ENCODE measurements at regions not wholly inside any gene's neighbourhood (a gene's known extent, or its start where the extent isn't known, plus 50 kb on each side); places are given as distances from the start of the nearest gene placed in this dataset.

DNA sequence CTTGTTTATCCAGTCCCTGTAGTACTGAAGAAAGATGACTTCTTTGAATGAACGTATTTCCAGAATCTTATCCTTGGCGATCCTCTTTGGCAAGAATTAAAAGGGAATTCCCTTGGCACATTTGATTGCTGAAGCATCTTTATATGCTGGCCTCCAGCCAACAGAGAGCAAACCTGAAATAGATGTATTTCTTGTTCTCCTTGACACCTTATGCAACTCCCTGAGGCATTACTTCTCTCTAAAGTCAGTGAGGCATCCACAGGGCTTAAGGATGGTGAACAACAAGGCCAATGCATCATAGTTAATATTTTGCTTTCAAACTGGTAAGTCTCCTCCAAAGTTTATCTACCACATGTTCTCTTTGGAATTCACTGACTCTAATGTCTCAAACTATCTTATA lies 450.9 kb upstream of the THRB start:
- DNase-seq = no peak

DNA sequence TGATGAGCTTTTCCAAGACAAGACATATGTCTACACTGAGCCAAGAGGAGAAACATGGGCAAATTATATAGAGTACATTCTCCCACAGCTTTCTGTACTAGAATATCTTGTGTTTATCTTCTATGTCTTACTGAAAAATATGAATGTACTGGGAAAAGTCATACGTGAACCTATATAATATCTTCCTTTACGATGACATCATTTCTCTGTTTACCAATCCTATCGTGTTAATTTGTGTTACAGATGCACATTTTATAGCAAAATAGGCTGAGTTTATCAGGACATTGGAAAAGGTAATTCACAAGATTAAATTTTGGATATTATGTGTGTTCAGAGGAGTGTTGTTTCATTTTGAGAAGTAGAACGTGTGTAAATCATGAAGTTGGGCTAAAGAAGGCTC lies 452.5 kb upstream of the THRB start:
- DNase-seq = no peak

DNA sequence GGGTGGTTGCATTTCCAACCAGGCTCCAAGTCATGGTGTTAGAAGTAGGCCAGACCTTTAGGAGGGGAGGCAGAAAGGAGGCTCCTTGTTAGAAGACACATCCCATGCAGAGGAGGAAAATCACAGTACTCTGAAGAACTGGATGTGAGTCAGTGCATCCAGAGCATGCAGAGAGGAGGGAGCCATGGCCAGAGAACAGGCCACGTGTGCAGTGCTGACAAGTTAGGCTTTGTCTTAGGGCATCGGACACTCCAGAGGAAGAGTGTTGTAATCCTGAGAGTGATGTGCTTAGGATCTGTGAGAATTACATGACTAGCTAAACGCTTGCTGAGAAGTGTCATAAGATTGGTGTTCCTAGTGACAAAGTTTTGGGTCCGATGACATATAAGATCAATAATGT lies 456.5 kb upstream of the THRB start:
- no peak for DNase-seq

DNA sequence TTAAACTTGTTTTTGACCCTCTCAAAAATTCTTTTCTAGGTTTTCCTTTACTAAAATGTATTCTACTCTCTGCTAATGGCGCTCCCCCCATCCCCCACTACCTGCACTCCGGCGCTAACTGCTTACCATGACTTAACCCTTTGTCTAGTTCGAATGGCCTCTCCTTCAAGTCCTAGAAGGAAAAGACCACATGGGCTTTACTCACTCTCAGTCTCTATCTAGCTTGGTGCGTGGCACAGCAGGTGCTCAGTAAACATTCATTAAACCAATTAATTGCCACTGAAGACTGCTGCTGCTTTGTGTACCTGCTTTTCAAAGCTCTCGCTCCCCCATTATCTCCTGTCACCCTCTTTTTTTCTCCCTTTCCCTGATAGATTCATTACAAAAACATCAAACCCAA lies 457.7 kb upstream of the THRB start:
- peak; percentile 10 for DNase-seq

DNA sequence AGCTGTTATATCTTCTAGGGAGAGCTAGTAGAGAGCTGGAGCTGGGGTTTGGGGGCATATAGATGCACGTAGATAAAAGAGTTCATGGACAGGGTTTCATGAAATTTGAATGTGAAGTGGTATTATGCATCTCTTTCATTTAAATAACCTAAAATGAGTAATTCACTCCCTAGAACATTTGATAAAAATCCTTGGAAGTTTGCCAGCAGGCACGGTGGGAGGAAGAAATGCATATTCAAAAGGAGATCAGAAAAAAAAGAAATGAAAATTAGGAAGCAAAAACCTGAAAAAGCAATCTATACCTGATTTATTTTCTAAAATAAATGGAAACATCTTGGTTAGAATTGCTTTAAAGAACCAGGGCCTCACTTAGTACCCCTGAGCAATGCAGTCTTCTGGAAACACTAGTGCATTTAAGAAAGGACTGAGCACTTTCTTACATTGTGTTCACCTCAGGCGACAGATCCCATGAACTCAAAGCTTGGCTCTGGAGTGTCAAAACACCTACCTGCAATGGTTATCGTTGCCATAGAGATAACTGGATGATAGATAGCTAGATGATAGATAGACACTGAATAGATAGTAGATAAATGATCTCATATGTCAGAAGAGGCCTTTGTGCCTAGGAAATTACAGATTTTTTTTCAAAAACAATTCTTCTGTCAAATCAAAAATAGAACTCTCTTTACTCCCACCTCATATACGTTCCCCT lies 458.6 kb upstream of the THRB start:
- no peak for DNase-seq

DNA sequence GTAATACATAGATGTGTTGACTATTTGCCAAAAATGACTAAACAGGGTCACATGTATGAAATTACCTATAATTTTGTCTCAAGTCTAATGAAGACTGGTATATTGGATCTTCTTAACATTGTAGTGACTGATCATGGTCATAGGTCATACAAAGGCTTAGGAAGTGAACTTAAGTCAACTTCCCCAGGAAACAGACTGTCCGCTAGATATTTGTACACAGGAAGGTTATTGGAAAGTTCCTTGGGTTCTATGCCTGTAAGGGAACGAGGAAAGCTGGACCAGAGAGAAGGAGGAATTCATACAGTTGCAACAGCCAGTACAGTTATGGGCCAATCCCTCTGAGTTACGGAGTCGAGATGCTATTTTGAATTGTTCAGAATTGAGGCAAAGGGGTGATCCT lies 462.0 kb upstream of the THRB start:
- DNase-seq = no peak

DNA sequence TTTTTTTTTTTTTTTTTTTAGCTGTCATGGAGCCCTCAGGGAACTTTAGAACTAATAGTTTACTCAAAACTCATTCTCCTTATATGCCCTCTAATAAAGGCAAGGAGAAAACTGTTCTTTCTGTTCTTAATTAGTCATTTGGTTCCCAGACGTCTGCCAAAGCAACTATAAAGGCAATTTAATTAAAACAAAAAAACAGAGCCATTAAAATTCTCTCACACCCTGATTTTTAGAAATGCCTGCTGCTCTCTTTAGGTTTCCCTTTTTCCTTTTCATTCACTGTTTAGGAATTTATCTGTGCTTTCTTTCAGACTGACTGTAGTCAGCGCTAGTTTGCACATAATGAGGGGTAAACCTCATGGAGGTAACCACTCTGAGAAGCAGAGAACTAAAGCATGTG lies 463.6 kb upstream of the THRB start:
- DNase-seq = no peak

DNA sequence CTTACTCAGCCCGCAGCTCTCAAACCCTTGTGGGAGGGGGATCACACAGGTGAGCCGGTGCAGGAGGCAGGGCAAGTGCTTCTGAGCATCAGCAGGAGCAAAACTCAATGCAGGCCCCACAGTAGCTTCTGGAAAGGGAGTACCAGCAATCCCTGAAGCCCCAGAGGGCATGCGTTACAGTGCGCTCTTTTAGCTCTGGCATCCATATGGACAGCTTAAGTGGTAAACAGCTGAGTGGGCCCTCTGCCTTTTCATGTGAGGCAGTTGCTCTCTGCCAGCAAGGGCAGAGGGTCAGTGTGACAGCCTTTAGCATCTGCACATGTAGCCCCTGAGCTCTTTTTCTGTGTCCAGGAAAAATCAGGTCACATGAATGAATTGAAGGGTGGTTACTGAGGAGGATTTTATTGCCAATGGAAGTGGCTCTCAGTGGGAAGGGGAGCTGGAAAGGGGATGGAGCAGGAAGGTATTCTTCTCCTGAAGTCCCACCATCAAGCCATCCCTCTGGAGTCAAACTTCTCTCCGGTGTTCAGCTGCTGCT lies 464.3 kb upstream of the THRB start:
- no peak for DNase-seq

DNA sequence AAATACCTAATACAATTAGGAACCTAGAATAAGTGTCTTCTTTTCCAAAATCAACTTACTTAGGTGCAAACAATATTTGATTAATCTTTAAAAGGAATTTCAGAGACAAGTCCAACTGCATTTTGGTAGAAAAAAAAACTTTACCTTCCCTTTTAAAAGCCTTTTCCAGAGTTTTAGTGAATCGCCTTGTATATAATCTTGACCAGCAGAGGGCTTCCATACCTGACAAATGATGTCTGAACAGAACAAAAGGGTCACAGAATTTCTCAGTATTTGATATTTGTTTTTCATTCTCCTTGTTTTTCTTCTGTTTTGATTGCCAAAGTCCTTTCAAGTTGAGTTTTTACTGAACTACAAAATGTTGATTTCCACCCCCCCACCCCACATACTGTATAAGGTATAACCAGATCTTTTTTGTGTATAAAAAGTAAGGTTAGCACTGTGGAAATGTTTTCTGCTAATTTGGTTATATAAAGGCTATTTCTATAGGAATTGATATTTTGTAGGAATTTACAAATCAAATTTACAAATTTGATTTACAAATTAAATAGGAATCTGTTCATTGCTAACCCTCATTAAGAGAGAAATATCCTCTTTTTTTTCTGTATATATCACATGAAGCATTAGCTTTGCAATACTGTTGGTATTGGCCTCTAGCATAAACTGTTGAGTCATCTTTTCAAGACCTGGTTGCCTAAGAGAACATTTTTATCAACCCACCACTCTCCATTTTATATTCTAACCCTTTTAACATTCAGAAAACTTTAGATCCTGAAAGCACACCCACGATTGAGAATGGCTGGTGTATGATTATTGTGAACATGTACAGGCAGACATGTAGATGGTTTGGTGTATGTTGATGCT lies 464.1 kb upstream of the RARB start:
- no peak for DNase-seq

DNA sequence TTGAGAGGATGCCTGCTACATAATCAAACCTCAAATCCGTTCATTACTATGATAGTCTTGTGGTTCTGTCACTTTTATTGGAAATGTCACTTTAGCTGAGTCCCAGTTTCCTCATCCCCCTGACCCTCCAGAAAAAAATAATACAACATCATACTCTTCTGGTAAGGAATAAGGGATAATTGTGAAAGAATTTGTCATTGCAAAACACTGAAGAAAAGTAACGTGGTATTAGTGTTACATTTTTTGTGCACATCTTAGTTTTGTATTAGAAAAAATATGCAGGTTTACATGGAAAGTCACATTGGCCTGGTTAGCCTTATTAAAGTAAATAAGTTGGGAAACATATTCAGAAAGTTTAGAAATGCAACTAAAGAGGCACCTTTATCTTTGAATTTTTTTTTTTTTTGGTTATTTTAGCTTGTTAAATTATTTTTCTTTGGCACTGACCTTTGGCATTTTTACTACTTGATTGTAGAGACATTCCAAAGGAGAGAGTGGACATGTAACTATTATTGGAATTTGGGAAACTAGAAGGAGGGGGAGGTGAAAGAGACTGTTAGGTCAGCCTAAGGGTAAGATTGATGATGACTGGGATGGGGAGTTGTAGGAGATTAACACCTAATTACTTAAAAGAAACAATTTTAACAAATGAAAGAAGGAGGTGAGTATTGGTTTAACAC lies 462.2 kb upstream of the RARB start:
- no peak for DNase-seq

DNA sequence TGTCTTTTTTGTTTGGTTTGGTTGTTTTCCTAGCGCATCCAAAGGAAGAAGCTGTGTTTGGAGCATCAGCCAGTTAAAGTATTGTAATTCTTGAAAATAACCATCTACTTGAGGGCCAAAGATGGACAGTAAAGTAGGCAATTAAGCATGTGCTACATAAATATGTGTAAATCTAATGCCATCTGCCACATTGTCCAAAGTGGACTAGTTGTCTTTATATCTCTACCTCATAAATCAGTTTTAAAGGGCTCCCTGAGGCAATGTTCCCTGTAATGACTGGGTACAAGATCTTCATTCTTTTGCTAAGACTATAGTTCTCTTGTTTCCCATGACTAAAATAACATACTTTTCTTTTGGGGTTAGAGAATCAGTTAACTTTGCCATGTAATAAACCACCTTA lies 460.0 kb upstream of the RARB start:
- DNase-seq = no peak

DNA sequence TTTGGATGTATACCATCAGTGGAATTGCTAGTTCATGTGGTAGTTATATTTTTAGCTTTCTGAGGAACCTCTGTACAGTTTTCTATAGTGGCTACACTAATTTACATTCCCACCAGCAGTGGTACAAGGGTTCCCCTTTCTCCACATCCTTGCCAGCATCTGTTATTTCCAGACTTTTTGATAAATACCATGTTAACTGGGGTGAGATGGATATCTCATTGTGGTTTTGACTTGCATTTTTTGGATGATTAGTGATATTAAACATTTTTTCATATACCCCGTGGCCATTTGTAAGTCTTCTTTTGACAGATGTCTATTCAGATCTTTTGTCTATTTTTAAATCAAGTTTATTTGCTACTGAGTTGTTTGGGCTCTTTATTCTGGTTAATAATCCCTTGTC lies 455.6 kb upstream of the RARB start:
- no peak for DNase-seq

DNA sequence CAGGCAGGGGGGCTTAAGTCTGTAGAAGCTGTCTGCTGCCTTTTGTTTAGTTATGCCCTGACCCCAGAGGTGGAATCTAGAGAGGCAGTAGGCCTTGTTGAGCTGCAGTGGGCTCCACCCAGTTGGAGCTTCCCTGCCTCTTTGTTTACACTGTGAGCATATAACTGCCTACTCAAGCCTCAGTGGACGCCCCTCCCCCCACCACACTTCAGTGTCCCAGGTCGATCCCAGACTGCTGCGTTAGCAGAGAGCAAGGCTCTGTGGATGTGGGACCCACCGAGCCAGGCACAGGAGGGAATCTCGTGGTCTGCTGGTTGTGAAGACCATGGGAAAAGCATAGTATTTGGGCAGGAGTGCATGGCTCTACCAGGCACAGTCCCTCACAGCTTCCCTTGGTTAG lies 446.8 kb upstream of the RARB start:
- DNase-seq = no peak

DNA sequence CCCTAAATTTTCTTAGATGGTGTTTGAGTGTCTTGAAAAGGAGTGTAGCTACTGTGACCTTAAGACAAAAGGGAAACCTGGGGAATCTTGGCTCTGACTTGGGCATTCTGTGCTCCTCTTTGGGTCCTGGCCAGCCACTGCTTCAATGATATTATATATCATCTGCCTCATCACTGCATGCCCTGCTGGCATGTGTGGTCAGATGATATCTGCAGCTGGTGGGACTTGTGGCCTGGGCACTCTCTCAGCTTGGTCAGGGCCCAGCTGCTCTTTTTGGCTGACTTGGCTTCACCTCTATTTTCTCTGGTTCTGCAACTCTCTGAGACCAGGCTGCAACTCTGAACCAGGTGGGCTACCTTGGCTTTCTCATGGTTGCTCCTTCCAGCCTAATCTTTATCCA lies 446.1 kb upstream of the RARB start:
- no peak for DNase-seq

DNA sequence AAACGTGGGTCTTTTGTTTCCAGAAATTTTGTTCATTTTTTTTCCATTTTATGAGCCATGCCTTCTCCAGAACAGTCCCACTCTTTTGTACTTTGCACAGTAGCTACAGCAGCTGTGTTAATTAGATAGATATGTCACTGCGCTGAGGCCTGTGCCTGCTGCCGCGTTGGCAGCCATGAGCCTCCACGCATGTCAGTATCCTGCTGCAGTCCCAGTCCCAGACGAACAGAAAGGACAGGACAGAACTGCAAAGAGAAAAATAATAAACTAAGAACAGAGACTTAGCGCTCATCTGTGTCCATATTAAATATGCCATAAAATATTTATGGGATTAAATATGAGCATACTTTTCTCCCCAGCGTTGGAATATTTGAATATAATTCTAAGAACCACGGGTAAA lies 442.4 kb upstream of the RARB start:
- DNase-seq = no peak

DNA sequence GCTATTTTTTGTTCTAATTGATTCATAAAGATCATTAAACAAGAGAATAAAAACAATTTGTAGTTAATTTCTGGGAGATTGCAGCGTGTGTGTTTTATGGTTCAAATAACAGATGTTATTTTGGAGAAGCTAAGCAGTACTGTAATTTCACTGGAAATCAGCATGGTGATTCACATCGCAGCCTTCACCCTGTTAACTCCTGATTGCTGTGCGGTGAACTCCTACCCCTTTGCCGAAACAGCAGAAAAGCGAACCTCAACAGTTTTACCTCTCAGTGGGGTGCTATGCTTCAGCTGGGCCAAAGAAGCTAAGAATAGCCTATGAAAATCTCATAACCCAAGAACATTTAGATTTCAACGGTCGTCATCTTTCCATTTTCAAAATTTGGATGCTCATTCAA lies 441.5 kb upstream of the RARB start:
- DNase-seq = no peak

DNA sequence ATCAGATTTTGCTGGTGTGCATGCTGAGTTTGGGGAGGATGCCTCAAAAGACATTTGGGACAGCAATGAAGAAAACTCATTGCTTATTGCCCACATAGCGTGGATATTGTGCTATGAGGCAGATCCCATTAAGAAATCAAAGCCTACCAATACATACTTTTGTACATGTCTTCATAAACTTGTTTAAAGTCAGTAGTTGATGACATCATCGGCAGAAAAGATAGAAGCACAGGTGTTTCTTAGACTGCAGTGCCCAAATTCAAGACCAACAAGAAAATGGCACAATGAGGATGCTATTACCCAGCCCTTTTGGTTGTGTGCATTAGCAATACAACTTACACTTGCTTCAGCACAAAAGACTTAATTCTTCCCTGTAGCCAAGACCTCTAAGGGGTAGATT lies 428.7 kb upstream of the RARB start:
- DNase-seq = no peak

DNA sequence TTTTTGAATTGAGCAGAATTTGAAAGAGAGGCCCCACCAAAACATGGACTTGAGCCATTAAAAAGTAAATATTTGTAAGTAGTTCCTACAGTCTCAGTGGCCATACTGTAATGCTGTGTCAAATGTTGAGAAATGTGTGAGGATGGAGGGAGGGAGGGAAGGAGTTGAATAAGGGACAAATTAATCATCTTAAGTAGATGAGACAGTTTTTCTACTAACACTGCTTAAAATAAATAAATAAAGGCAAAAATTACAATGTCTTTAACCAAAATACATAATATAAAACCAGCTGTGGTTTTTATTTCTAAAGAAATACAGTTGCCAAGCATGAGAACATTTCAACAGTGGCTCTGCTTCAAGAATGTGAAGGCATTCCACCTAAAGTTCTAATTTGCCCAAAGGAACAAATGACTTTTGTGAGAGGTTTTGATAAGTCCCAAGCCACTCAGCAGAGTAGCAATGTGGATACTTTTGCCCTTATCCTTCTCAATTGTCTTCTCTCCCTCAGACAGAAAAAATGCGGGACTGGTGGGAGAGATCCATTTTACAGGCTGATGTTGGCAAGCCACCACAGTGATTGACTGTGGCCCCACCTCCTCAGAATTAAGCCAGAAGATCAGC lies 427.0 kb upstream of the RARB start:
- DNase-seq = no peak

DNA sequence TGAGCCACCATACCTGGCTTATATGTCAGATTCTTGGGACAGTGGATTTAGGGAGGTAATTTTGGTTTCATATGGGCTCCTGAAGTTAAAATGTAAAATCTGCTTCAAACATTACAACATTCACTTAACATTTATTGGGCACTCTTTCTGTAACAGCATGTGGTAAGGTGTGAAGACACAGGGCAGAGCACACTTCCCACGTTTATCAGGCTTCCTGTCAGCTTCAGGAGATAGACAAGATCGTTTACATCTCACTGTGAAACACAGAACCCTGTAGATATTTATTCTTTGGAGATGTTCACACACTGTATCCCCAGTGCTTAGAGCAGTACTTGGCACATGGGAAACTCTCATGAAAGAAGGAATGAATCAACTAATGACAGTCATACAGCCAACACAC lies 426.0 kb upstream of the RARB start:
- DNase-seq = no peak

DNA sequence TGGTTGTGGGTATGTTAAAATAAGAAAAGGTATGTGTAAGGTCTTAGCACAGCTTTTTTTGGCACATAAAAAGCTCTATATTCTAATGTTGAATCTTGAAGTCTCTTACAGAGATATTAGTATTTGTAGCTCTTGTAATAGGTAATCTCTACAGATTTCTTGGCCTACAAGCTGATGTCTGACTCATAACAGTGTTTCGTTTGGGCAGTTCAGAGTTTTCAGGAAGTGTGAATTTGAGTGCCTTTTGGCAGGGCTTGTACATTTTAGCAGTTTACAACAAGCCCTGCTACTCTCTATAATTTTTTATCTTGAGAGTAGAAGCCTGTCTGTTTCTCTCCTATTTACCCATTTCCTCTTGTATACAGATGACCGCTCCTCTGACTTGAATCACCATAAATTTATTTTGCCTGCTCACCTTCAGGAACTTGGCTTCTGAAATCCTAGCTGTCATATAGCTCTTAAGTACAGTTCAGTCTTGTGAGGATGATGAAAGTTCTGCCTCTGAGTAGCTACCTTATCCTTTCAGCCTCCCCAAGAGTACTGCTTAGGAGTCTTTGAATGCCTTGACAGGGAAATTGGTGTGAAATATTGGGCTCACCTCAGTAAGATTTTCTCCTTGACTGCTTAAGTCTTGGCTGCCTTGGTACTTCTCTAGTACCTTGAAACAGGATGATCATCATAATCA lies 419.9 kb upstream of the RARB start:
- no peak for DNase-seq

DNA sequence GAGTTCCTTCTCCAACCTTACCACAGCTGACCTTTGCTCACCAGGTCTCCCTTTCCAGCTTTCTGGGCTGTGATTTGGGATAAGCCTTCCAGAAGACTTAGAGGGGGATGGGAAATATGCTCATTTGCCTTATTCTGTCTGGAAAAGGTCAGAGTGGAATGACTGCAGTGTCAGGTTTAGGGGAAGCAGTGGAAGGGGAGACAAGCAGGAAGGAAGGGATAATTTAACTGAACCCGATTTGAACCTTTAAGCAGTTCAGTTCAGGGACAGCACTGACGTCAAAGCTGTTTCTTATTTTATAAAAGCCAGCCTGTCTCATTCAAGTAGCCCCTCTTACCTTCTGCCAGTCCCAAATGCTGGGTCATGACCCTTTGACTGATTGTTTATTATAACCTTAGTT lies 418.4 kb upstream of the RARB start:
- DNase-seq = no peak

DNA sequence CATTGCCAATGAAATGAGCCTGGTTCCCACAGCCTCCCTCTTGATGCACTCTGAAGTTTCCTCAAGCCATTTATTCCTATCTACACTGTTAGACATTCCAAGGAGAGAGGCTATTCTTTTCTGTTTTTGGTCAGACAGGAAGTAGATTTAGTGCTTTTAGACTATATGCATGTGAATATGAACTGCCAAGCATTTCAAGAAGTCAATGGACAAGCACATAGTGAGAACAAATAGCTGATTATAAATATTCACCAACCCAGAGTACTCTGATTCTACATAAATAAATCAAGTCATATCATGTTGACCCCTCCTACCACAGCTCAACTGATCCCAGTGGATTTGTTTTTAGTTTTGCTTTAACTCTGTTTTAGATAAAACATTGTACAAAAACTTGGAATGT lies 412.5 kb upstream of the RARB start:
- no peak for DNase-seq

DNA sequence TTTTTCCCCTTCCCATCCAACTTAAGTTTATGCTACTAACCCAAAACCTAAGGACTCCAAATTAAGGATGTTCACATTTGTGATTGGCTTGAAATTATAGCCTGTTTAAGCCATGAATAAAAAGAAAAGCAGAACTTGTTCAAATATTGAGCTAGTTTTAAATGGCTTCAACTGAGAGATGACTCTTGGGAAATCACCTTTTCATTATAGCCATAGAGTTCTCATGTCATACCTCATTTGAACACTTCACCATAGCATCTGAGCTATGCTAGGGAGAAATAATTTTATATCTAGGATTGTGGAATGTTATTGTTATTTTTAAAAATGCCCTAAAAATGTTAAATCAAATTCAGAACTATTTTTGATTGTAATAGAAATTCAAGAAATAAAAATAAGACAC lies 409.2 kb upstream of the RARB start:
- no peak for DNase-seq

Data from NCI-H1092 (cell line).